T-helper 2 cell treated with Interferon-gamma antibody and Interleukin-4, amounts not matched to agents 100 ng/mL and 5 ng/mL, for 36 hours (primary cell): ENCODE measurements at regions not wholly inside any gene's neighbourhood (a gene's known extent, or its start where the extent isn't known, plus 50 kb on each side); places are given as distances from the start of the nearest gene placed in this dataset.
"Not testable (repeated sequence)": the region's sequence is repeated elsewhere in the genome, so short reads cannot be mapped to it uniquely, and the experiment has no call there.

Experiments used
- intact Hi-C: fragments of 100-400 bp; cut with micrococcal nuclease; formaldehyde crosslinking; loops from one replicate; pipeline ENCODE4 v1.15.1; 2023

GRCh38 chr2:111569356-111570199 lies 314.4 kb downstream of the ANAPC1 start:
- intact Hi-C loops = not testable (repeated sequence)

- intact Hi-C loops = not testable (repeated sequence)
These were observed 313.5 kb downstream of the ANAPC1 start for GRCh38 chr2:111570300-111571114.

GRCh38 chr2:111574803-111575202 lies 309.2 kb downstream of the ANAPC1 start:
- intact Hi-C loops = not testable (repeated sequence)

- intact Hi-C loops = not testable (repeated sequence)
These were observed 306.7 kb downstream of the ANAPC1 start for GRCh38 chr2:111577154-111577885.

GRCh38 chr2:111579500-111580134 lies 304.4 kb downstream of the ANAPC1 start:
- intact Hi-C loops = not testable (repeated sequence)

GRCh38 chr2:111580616-111581015 lies 303.4 kb downstream of the ANAPC1 start:
- intact Hi-C loops = not testable (repeated sequence)

GRCh38 chr2:111582090-111582489 lies 301.9 kb downstream of the ANAPC1 start:
- intact Hi-C loops = not testable (repeated sequence)

- intact Hi-C loops = not testable (repeated sequence)
These were observed 300.5 kb downstream of the ANAPC1 start for GRCh38 chr2:111583480-111583879.

GRCh38 chr2:111584540-111584939 lies 299.5 kb downstream of the ANAPC1 start:
- intact Hi-C loops = not testable (repeated sequence)

- intact Hi-C loops = not testable (repeated sequence)
These were observed 299.0 kb downstream of the ANAPC1 start for GRCh38 chr2:111584950-111585349.

GRCh38 chr2:111586014-111586413 lies 298.0 kb downstream of the ANAPC1 start:
- intact Hi-C loops = not testable (repeated sequence)

- intact Hi-C loops = not testable (repeated sequence)
These were observed 288.9 kb downstream of the ANAPC1 start for GRCh38 chr2:111595072-111595471.

- intact Hi-C loops = not testable (repeated sequence)
These were observed 286.9 kb downstream of the ANAPC1 start for GRCh38 chr2:111596808-111597705.

GRCh38 chr2:111598944-111599343 lies 285.0 kb downstream of the ANAPC1 start:
- intact Hi-C loops = not testable (repeated sequence)

- intact Hi-C loops = not testable (repeated sequence)
These were observed 281.7 kb downstream of the ANAPC1 start for GRCh38 chr2:111602259-111602658.

GRCh38 chr2:111605798-111606197 lies 278.2 kb downstream of the ANAPC1 start:
- intact Hi-C loops = not testable (repeated sequence)

- intact Hi-C loops = not testable (repeated sequence)
These were observed 277.4 kb downstream of the ANAPC1 start for GRCh38 chr2:111606632-111607031.

- intact Hi-C loops = not testable (repeated sequence)
These were observed 274.7 kb downstream of the ANAPC1 start for GRCh38 chr2:111609146-111609844.

GRCh38 chr2:111610035-111610434 lies 274.0 kb downstream of the ANAPC1 start:
- intact Hi-C loops = not testable (repeated sequence)
